Tibial artery (tissue), 4 donors: ENCODE measurements at regions not wholly inside any gene's neighbourhood (a gene's known extent, or its start where the extent isn't known, plus 50 kb on each side); places are given as distances from the start of the nearest gene placed in this dataset.

ENCODE experiments used
- DNase-seq, 2 donors: peaks; one replicate each; pipeline ENCODE4 v3.0.0-alpha.2; 2019
- H3K27ac ChIP-seq, 2 donors: fragments of 200-600 bp; sonication (generic) in 1 of 2; 1 replicate in 1 of 2; 2 replicates in 1 of 2; pipeline ENCODE4 v1.5.1; 2018 to 2019; ENCODE audit warnings: mild to moderate bottlenecking in 1 of 2
- H3K27me3 ChIP-seq, 2 donors: fragments of 200-600 bp; sonication (generic) in 1 of 2; one replicate each; pipeline versions ENCODE4 v1.5.1 to v1.6.0; 2016 to 2019
- H3K36me3 ChIP-seq, 3 donors: fragments of 200-600 bp; sonication (generic) in 2 of 3; one replicate each; pipeline ENCODE4 v1.5.1; 2016 to 2019; ENCODE audit warnings: mild to moderate bottlenecking in 2 of 3
- H3K4me1 ChIP-seq, 4 donors: fragments of 200-600 bp; sonication (generic) in 2 of 4; 1 replicate in 3 of 4; 2 replicates in 1 of 4; pipeline ENCODE4 v1.5.1; 2016 to 2019
- H3K4me3 ChIP-seq, 2 donors: fragments of 200-600 bp; sonication (generic) in 1 of 2; 1 replicate in 1 of 2; 2 replicates in 1 of 2; pipeline ENCODE4 v1.5.1; 2018 to 2019; ENCODE audit warnings: mild to moderate bottlenecking in 2 of 2
- H3K9me3 ChIP-seq, 3 donors: fragments of 200-600 bp; sonication (generic) in 1 of 3; one replicate each; pipeline ENCODE4 v1.5.1; 2016 to 2019
- intact Hi-C: fragments of 100-400 bp; cut with DNase I; formaldehyde crosslinking; loops from one replicate; pipeline ENCODE4 v1.15.0; 2023; ENCODE audit warnings: low total_unique reads
- TF ChIP-seq, protein P1 (sequence below), 2 experiments: fragments of 200-600 bp in 1 of 2; fragments of 450-650 bp in 1 of 2; IDR thresholded peaks; one replicate each; pipeline ENCODE4 v1.5.1; 2017 to 2019; ENCODE audit warnings: antibody characterized with exemption in 2 of 2, mild to moderate bottlenecking in 1 of 2, moderate library complexity in 1 of 2

DNA sequence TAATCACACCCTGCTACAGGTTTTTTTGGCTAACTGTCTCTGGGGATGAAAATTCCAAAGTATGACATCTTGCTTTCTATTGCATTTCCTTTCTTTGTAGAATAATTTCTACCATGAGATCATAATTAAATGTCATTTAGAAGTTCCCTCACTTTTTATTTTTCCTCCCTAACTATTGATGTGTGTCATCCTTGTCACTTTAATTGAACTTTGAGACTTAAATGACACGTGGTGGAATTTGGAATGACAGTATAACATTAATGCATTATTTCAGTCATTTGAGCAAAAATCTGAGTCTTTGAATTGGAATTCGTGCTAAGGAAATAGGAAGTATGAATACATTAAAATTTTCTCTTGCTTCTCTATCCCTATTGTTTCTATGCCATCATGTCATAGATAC lies 745.4 kb downstream of the PDHA2 start:
- no peak for DNase-seq
- H3K4me3 ChIP-seq = no peak overlapping the region
- intact Hi-C loops = no loop called here
- TF ChIP-seq, protein P1, sequence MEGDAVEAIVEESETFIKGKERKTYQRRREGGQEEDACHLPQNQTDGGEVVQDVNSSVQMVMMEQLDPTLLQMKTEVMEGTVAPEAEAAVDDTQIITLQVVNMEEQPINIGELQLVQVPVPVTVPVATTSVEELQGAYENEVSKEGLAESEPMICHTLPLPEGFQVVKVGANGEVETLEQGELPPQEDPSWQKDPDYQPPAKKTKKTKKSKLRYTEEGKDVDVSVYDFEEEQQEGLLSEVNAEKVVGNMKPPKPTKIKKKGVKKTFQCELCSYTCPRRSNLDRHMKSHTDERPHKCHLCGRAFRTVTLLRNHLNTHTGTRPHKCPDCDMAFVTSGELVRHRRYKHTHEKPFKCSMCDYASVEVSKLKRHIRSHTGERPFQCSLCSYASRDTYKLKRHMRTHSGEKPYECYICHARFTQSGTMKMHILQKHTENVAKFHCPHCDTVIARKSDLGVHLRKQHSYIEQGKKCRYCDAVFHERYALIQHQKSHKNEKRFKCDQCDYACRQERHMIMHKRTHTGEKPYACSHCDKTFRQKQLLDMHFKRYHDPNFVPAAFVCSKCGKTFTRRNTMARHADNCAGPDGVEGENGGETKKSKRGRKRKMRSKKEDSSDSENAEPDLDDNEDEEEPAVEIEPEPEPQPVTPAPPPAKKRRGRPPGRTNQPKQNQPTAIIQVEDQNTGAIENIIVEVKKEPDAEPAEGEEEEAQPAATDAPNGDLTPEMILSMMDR (IDR thresholded peaks at IDR 0.05) = no peak
- H3K4me1 ChIP-seq = no peaks in the 10 kb centered on the region
- H3K27ac ChIP-seq = no peak overlapping the region
- H3K36me3 ChIP-seq = no peaks in the 10 kb centered on the region
- H3K9me3 ChIP-seq = no peaks in the 10 kb centered on the region
- H3K27me3 ChIP-seq = no peaks in the 10 kb centered on the region

DNA sequence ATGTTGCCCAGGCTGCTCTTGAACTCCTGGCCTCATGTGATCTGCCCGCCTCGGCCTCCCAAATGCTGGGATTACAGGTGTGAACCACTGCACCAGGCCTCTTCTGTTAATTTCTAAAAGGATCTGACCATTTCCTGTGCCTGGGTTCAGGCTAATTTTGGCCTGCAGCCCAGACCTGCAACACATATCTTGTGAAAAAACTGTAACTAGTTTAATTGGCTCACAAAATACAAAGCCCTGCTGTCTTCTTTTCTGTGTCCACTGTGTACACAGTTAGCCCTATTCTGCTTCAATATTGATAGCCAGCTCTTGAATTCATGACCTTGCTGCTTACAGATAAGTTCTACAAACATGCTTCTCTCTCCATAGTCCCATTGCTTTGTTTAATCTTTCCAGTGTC lies 753.5 kb downstream of the PDHA2 start:
- intact Hi-C loops = no loop called here
- Histone ChIP-seq H3K27ac (no peak overlapping the region), H3K4me3 (no peak overlapping the region), H3K4me1 (no peaks in the 10 kb centered on the region), H3K36me3 (no peaks in the 10 kb centered on the region), H3K9me3 (no peaks in the 10 kb centered on the region), H3K27me3 (no peaks in the 10 kb centered on the region)
- TF ChIP-seq, protein P1 (IDR thresholded peaks at IDR 0.05) = no peak
- no peak for DNase-seq

DNA sequence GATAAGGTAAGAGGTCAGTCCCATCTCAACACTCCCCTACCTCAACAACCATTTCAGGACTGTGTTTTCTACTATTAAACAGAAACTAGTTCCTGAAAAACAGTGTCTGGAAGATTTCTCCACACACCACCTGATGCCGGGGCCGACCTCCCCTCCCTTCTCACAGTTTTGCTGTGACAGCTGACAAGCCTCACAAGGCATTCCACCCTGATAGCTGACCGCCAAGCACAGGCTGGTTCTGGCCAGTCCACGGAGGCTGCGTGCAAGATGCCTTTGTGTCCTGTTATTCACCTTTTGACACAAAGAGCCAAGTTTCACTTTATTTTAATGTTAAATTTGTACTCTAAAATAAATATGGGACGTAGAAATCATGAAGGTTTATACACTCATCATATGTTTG lies 758.6 kb downstream of the PDHA2 start:
- no peaks in the 10 kb centered on the region for H3K36me3 ChIP-seq
- intact Hi-C loops = no loop called here
- no peak for DNase-seq
- no peak overlapping the region for H3K27ac ChIP-seq
- TF ChIP-seq, protein P1 (IDR thresholded peaks at IDR 0.05) = no peak
- H3K4me1 ChIP-seq = no peaks in the 10 kb centered on the region
- no peak overlapping the region for H3K4me3 ChIP-seq
- no peaks in the 10 kb centered on the region for H3K27me3 ChIP-seq
- no peaks in the 10 kb centered on the region for H3K9me3 ChIP-seq

GRCh38 chr4:96599752-96600151 lies 759.9 kb downstream of the PDHA2 start:
- H3K36me3 ChIP-seq = no peaks in the 10 kb centered on the region
- H3K4me1 ChIP-seq = no peaks in the 10 kb centered on the region
- H3K27ac ChIP-seq = no peak overlapping the region
- DNase-seq = no peak
- H3K27me3 ChIP-seq = no peaks in the 10 kb centered on the region
- no peak overlapping the region for H3K4me3 ChIP-seq
- TF ChIP-seq, protein P1 (IDR thresholded peaks at IDR 0.05) = no peak
- H3K9me3 ChIP-seq = no peaks in the 10 kb centered on the region
- intact Hi-C loops = no loop called here

DNA sequence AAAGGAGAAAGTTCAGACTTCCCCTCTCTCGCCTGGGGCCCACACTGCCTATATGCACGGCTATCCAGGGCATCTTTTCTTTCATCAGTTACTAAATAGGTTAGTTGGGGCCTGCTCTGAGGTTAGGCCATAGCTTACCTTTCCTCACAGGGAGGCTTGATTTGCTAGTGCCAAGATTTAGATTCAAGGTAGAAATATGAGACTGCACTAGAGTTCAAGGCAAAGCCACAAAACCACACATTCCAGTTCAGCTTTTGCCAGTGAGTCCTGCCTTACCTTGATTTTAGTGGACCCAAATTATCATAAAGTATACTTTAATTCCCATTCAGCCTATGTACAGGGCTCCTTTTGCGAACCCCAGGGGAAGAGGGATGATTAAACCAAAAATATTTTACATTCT lies 762.8 kb downstream of the PDHA2 start:
- Histone ChIP-seq H3K27ac (no peak overlapping the region), H3K36me3 (no peaks in the 10 kb centered on the region), H3K9me3 (no peaks in the 10 kb centered on the region), H3K4me3 (no peak overlapping the region), H3K4me1 (no peaks in the 10 kb centered on the region), H3K27me3 (no peaks in the 10 kb centered on the region)
- TF ChIP-seq, protein P1 (IDR thresholded peaks at IDR 0.05) = no peak
- DNase-seq = no peak
- intact Hi-C loops = no loop called here

- TF ChIP-seq, protein P1 (IDR thresholded peaks at IDR 0.05) = no peak
These were observed 763.7 kb downstream of the PDHA2 start for GRCh38 chr4:96603641-96604040.

More at GRCh38 chr4:96603641-96604040, 763.7 kb downstream of the PDHA2 start:
- DNase-seq = no peak
- Histone ChIP-seq H3K9me3 (no peaks in the 10 kb centered on the region), H3K27me3 (no peaks in the 10 kb centered on the region), H3K27ac (no peak overlapping the region), H3K36me3 (no peaks in the 10 kb centered on the region), H3K4me1 (no peaks in the 10 kb centered on the region), H3K4me3 (no peak overlapping the region)
- intact Hi-C loops = no loop called here
